Ascending aorta (tissue), 2 donors: ENCODE measurements at regions not wholly inside any gene's neighbourhood (a gene's known extent, or its start where the extent isn't known, plus 50 kb on each side); places are given as distances from the start of the nearest gene placed in this dataset.

Experiments
- DNase-seq, 2 donors: peaks; one replicate each; pipeline ENCODE4 v3.0.0-alpha.2; 2019; ENCODE audit warnings: low spot score in 2 of 2
- H3K27ac ChIP-seq, 2 donors: fragments of 200-600 bp; sonication (generic); one replicate each; pipeline ENCODE4 v1.5.1; 2016 to 2017; ENCODE audit warnings: mild to moderate bottlenecking in 1 of 2
- H3K27me3 ChIP-seq: fragments of 200-600 bp; sonication (generic); one replicate; pipeline ENCODE4 v1.5.1; 2017
- H3K36me3 ChIP-seq, 2 donors: fragments of 200-600 bp; sonication (generic); one replicate each; pipeline ENCODE4 v1.5.1; 2016
- H3K4me1 ChIP-seq, 2 donors: fragments of 200-600 bp; sonication (generic); one replicate each; pipeline ENCODE4 v1.5.1; 2016 to 2017; ENCODE audit warnings: mild to moderate bottlenecking in 1 of 2
- H3K4me3 ChIP-seq, 2 donors: fragments of 200-600 bp; sonication (generic); one replicate each; pipeline ENCODE4 v1.5.1; 2016 to 2017; ENCODE audit warnings: mild to moderate bottlenecking in 1 of 2
- H3K9me3 ChIP-seq, 2 donors: fragments of 200-600 bp; sonication (generic); one replicate each; pipeline ENCODE4 v1.5.1; 2016
- CTCF ChIP-seq, 3 experiments: fragments of 200-600 bp in 2 of 3; fragments of 450-650 bp in 1 of 3; sonication (generic) in 2 of 3; IDR thresholded peaks; one replicate each; pipeline ENCODE4 v1.5.1; 2016 to 2019; ENCODE audit warnings: antibody characterized with exemption in 3 of 3, mild to moderate bottlenecking in 1 of 3, moderate library complexity in 1 of 3
- intact Hi-C: fragments of 100-400 bp; cut with DNase I; formaldehyde crosslinking; loops from one replicate; pipeline ENCODE4 v1.15.1; 2023

- TF ChIP-seq CTCF (IDR thresholded peaks at IDR 0.05), result no peak
- Histone ChIP-seq H3K4me1 (no peaks in the 10 kb centered on the region), H3K27ac (no peak overlapping the region), H3K27me3 (no peaks in the 10 kb centered on the region), H3K36me3 (no peaks in the 10 kb centered on the region), H3K9me3 (no peaks in the 10 kb centered on the region), H3K4me3 (no peak overlapping the region)
- intact Hi-C loops, result no loop called here
- DNase-seq, result no peak
Observed at GRCh38 chr6:140181876-140182275, 807.4 kb upstream of the CITED2 start.

DNA sequence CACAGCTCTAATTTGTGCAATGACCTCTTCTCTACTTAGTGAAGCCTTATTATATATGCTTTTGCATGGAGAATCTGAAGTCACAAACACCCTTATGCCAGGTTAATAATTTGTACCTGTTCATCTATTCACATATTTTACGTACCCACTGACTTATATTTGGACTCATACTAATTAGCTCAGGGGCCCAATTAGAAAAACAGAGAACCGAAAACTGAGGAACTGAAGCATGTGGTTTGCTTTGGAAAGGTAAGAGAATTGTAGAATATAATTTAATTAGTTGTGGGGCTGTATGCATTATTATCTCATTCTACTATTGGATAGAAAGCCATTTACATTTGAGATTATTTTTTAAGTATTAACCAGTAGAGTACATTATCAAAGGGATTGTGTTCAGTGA, 805.9 kb upstream of the CITED2 start:
- intact Hi-C loops, result no loop called here
- no peaks in the 10 kb centered on the region for H3K4me1 ChIP-seq
- TF ChIP-seq CTCF (IDR thresholded peaks at IDR 0.05), result no peak
- H3K27ac ChIP-seq, result no peak overlapping the region
- H3K36me3 ChIP-seq, result no peaks in the 10 kb centered on the region
- DNase-seq, result no peak
- no peak overlapping the region for H3K4me3 ChIP-seq
- no peaks in the 10 kb centered on the region for H3K9me3 ChIP-seq
- H3K27me3 ChIP-seq, result no peaks in the 10 kb centered on the region

GRCh38 chr6:140178935-140179334, 804.5 kb upstream of the CITED2 start:
- H3K27me3 ChIP-seq, result no peaks in the 10 kb centered on the region
- no peaks in the 10 kb centered on the region for H3K36me3 ChIP-seq
- no peak overlapping the region for H3K4me3 ChIP-seq
- intact Hi-C loops, result no loop called here
- no peaks in the 10 kb centered on the region for H3K4me1 ChIP-seq
- no peaks in the 10 kb centered on the region for H3K9me3 ChIP-seq
- no peak for DNase-seq
- TF ChIP-seq CTCF (IDR thresholded peaks at IDR 0.05), result no peak
- no peak overlapping the region for H3K27ac ChIP-seq

- no peak for TF ChIP-seq CTCF (IDR thresholded peaks at IDR 0.05)
- no peak for DNase-seq
- H3K9me3 ChIP-seq, result no peaks in the 10 kb centered on the region
- H3K4me1 ChIP-seq, result no peaks in the 10 kb centered on the region
- no peak overlapping the region for H3K27ac ChIP-seq
- H3K36me3 ChIP-seq, result no peaks in the 10 kb centered on the region
- no peak overlapping the region for H3K4me3 ChIP-seq
- intact Hi-C loops, result no loop called here
- H3K27me3 ChIP-seq, result no peaks in the 10 kb centered on the region
Observed at GRCh38 chr6:140178520-140178919, 804.1 kb upstream of the CITED2 start.

DNA sequence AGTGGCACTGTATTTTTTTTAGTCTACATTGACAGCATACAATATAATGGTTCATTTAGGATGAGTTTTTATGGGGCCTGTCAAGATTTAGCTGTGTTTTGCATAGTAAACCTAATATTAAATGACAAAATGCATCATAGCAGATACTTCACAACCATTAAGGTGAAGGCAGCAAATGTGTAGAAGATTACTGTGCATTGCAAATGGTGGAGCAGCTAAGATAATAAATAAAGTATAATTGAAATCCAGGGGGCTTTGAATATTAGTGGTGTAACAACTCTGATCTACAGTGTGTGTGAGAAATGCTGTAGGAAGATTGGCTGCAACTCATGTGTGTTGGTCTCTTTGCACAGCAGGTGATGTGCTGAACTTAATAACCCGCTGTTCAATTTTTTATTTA, 801.9 kb upstream of the CITED2 start:
- intact Hi-C loops, result no loop called here
- H3K36me3 ChIP-seq, result no peaks in the 10 kb centered on the region
- H3K9me3 ChIP-seq, result no peaks in the 10 kb centered on the region
- H3K4me3 ChIP-seq, result no peak overlapping the region
- H3K4me1 ChIP-seq, result no peaks in the 10 kb centered on the region
- no peak for TF ChIP-seq CTCF (IDR thresholded peaks at IDR 0.05)
- no peak for DNase-seq
- no peaks in the 10 kb centered on the region for H3K27me3 ChIP-seq
- H3K27ac ChIP-seq, result no peak overlapping the region

GRCh38 chr6:140175486-140175885, 801.0 kb upstream of the CITED2 start:
- no peak for TF ChIP-seq CTCF (IDR thresholded peaks at IDR 0.05)
- Histone ChIP-seq H3K36me3 (no peaks in the 10 kb centered on the region), H3K27ac (no peak overlapping the region), H3K4me3 (no peak overlapping the region), H3K27me3 (no peaks in the 10 kb centered on the region), H3K9me3 (no peaks in the 10 kb centered on the region), H3K4me1 (no peaks in the 10 kb centered on the region)
- intact Hi-C loops, result no loop called here
- no peak for DNase-seq
